IMR-90 (cell line): ENCODE measurements at regions not wholly inside any gene's neighbourhood (a gene's known extent, or its start where the extent isn't known, plus 50 kb on each side); places are given as distances from the start of the nearest gene placed in this dataset.

ENCODE experiments used
- ATAC-seq: fragments of 200-7000 bp; cut with Tn5 transposase; 2 replicates; pipeline ENCODE4 v1.9.1; 2020; ENCODE audit warnings: low read depth, mild to moderate bottlenecking, moderate library complexity
- BruUV-seq: library from RNA; stranded (reverse); fragments of 400-500 nt; replicated peaks from 2 replicates; lab custom pipeline; 2021; lab: Mats Ljungman, UMichigan
- CTCF ChIA-PET: fragments of 300-600 bp; formaldehyde crosslinking; extraction: SDS; loops from one replicate; lab custom pipeline; 2021; ENCODE audit warnings: antibody characterized with exemption; lab: Yijun Ruan, JAX
- POLR2A ChIA-PET: fragments of 300-600 bp; sonication (Branson Sonifier 250); formaldehyde crosslinking; loops from one replicate; lab custom pipeline; 2022; ENCODE audit warnings: antibody characterized with exemption; ENCODE audit not compliant: unreplicated experiment; lab: Charles Lee
- DNase-seq: peaks from one replicate; pipeline ENCODE4 v3.0.0; 2013
- H2AFZ ChIP-seq: replicated peaks from 2 replicates; pipeline ENCODE3; 2013; ENCODE audit warnings: low read length, mild to moderate bottlenecking; ENCODE audit not compliant: poor library complexity
- H2AK5ac ChIP-seq: 2 replicates; pipeline ENCODE4 v1.6.1; 2013; ENCODE audit warnings: low read depth, low read length, inconsistent platforms
- H2AK9ac ChIP-seq: replicated peaks from 2 replicates; pipeline ENCODE3; 2013; ENCODE audit warnings: mild to moderate bottlenecking, low read depth, low read length, moderate library complexity; ENCODE audit not compliant: poor library complexity
- H2BK120ac ChIP-seq: 2 replicates; pipeline ENCODE4 v1.6.1; 2013; ENCODE audit warnings: low read depth, low read length, inconsistent platforms
- H2BK15ac ChIP-seq: 3 replicates; pipeline ENCODE4 v1.6.1; 2013; ENCODE audit warnings: low read depth, low read length, inconsistent platforms
- H2BK20ac ChIP-seq: 2 replicates; pipeline ENCODE4 v1.6.1; 2013; ENCODE audit warnings: low read depth, mild to moderate bottlenecking, inconsistent platforms, low read length, moderate library complexity
- H2BK5ac ChIP-seq: 2 replicates; pipeline ENCODE4 v1.6.1; 2013; ENCODE audit warnings: mild to moderate bottlenecking, low read depth, low read length, inconsistent platforms; ENCODE audit not compliant: poor library complexity, severe bottlenecking
- H3K14ac ChIP-seq: replicated peaks from 2 replicates; pipeline ENCODE4 v1.6.1; 2013; ENCODE audit warnings: low read depth, low read length, inconsistent platforms
- H3K18ac ChIP-seq: 2 replicates; pipeline ENCODE4 v1.6.1; 2013; ENCODE audit warnings: low read depth, low read length, control low read depth
- H3K23ac ChIP-seq: 2 replicates; pipeline ENCODE4 v1.6.1; 2013; ENCODE audit warnings: low read depth, low read length, inconsistent platforms
- H3K27ac ChIP-seq: 2 replicates; pipeline ENCODE4 v1.5.1; 2013; ENCODE audit warnings: mild to moderate bottlenecking, control low read depth, low read length; ENCODE audit not compliant: insufficient read depth
- H3K27me3 ChIP-seq: 2 replicates; pipeline ENCODE4 v1.6.1; 2013; ENCODE audit warnings: low read length; ENCODE audit not compliant: control insufficient read depth, insufficient read depth
- H3K36me3 ChIP-seq: 2 replicates; pipeline ENCODE4 v1.6.1; 2013; ENCODE audit warnings: low read length, mixed read lengths; ENCODE audit not compliant: control insufficient read depth, insufficient read depth
- H3K4ac ChIP-seq: 2 replicates; pipeline ENCODE4 v1.6.1; 2013; ENCODE audit warnings: low read depth, low read length, inconsistent platforms
- H3K4me1 ChIP-seq: 2 replicates; pipeline ENCODE4 v1.6.1; 2013; ENCODE audit warnings: low read length, mixed read lengths; ENCODE audit not compliant: control insufficient read depth, insufficient read depth
- H3K4me2 ChIP-seq: 2 replicates; pipeline ENCODE4 v1.6.1; 2013; ENCODE audit warnings: low read depth, mild to moderate bottlenecking, control low read depth, low read length, moderate library complexity
- H3K4me3 ChIP-seq: 2 replicates; pipeline ENCODE4 v1.5.1; 2013; ENCODE audit warnings: low read depth, mild to moderate bottlenecking, control low read depth, low read length, moderate library complexity; ENCODE audit not compliant: insufficient read depth
- H3K56ac ChIP-seq: 2 replicates; pipeline ENCODE4 v1.6.1; 2013; ENCODE audit warnings: low read length, inconsistent platforms; ENCODE audit not compliant: insufficient read depth; ENCODE audit errors: extremely low read depth
- H3K79me1 ChIP-seq, 2 experiments: 2 replicates each; pipeline ENCODE4 v1.6.1; 2013; ENCODE audit warnings: low read length in 2 of 2, inconsistent platforms in 1 of 2, low read depth in 1 of 2
- H3K9ac ChIP-seq: 2 replicates; pipeline ENCODE4 v1.6.1; 2013; ENCODE audit warnings: low read depth, low read length, control low read depth
- H3K9me1 ChIP-seq: 2 replicates; pipeline ENCODE4 v1.6.1; 2013; ENCODE audit warnings: low read length, inconsistent platforms; ENCODE audit not compliant: insufficient read depth
- H3K9me3 ChIP-seq: 2 replicates; pipeline ENCODE4 v1.6.1; 2013; ENCODE audit warnings: low read length; ENCODE audit not compliant: control insufficient read depth, insufficient read depth
- H4K20me1 ChIP-seq: 2 replicates; pipeline ENCODE4 v1.6.1; 2013; ENCODE audit warnings: low read length, inconsistent platforms; ENCODE audit not compliant: insufficient read depth
- H4K5ac ChIP-seq: 2 replicates; pipeline ENCODE4 v1.6.1; 2013; ENCODE audit warnings: mild to moderate bottlenecking, low read depth, low read length, control low read depth
- H4K8ac ChIP-seq, 2 experiments: 2 replicates each; pipeline ENCODE4 v1.6.1; 2013; ENCODE audit warnings: low read depth in 2 of 2, low read length in 2 of 2, control low read depth in 1 of 2, inconsistent platforms in 1 of 2
- H4K91ac ChIP-seq: 2 replicates; pipeline ENCODE4 v1.6.1; 2013; ENCODE audit warnings: low read depth, low read length, inconsistent platforms; ENCODE audit not compliant: insufficient read depth
- BHLHE40 ChIP-seq: fragments of 150-350 bp; IDR thresholded peaks from 2 replicates; pipeline ENCODE4 v1.6.1; 2016; ENCODE audit warnings: mild to moderate bottlenecking, low read depth, low read length
- CEBPB ChIP-seq: IDR thresholded peaks from 2 replicates; pipeline ENCODE4 v1.6.1; 2012; ENCODE audit warnings: low read depth, low read length, improper control_type of control experiment
- CHD1 ChIP-seq: IDR thresholded peaks from 2 replicates; pipeline ENCODE4 v1.6.1; 2012; ENCODE audit warnings: low read depth, low read length, improper control_type of control experiment
- FOS ChIP-seq: fragments of 150-350 bp; IDR thresholded peaks from 2 replicates; pipeline ENCODE4 v1.6.1; 2016; ENCODE audit warnings: low read depth, low read length
- MAFK ChIP-seq: IDR thresholded peaks from 2 replicates; pipeline ENCODE4 v1.6.1; 2012; ENCODE audit warnings: low read depth, low read length, improper control_type of control experiment
- MAZ ChIP-seq: IDR thresholded peaks from 2 replicates; pipeline ENCODE4 v1.6.1; 2012; ENCODE audit warnings: low read depth, mild to moderate bottlenecking, low read length, improper control_type of control experiment, moderate library complexity, borderline replicate concordance
- MXI1 ChIP-seq: IDR thresholded peaks from 2 replicates; pipeline ENCODE4 v1.6.1; 2012; ENCODE audit warnings: low read depth, mild to moderate bottlenecking, low read length, moderate library complexity, borderline replicate concordance
- POLR2A ChIP-seq: IDR thresholded peaks from 2 replicates; pipeline ENCODE4 v1.6.1; 2012; ENCODE audit warnings: mild to moderate bottlenecking, low read depth, low read length
- RAD21 ChIP-seq: IDR thresholded peaks from 2 replicates; pipeline ENCODE4 v1.6.1; 2012; ENCODE audit warnings: low read length, improper control_type of control experiment
- RCOR1 ChIP-seq: IDR thresholded peaks from 2 replicates; pipeline ENCODE4 v1.6.1; 2012; ENCODE audit warnings: mild to moderate bottlenecking, low read length, improper control_type of control experiment; ENCODE audit not compliant: insufficient replicate concordance
- SMC3 ChIP-seq: fragments of 150-350 bp; IDR thresholded peaks from 2 replicates; pipeline ENCODE4 v1.6.1; 2016; ENCODE audit warnings: low read depth, mild to moderate bottlenecking, antibody characterized with exemption, low read length, moderate library complexity
- WGBS, 2 experiments: methylation state at CpG; one replicate each; pipeline versions ENCODE4 v1.1.5 to v1.1.7; 2013; ENCODE audit warnings: missing lambda C conversion rate in 2 of 2; ENCODE audit not compliant: insufficient read length in 1 of 2; ENCODE audit errors: extremely low coverage in 2 of 2; 5-methylcytosine and 5-hydroxymethylcytosine counted together
- dilution Hi-C: fragments of 300-500 bp; cut with HindIII; formaldehyde crosslinking; loops from one replicate; pipeline ENCODE4 v1.14.3; 2018; ENCODE audit warnings: low sequenced_read_pairs; ENCODE audit not compliant: unreplicated experiment
- in situ Hi-C: fragments of 300-500 bp; cut with MboI; formaldehyde crosslinking; loops from 3 replicates; pipeline ENCODE4 v1.14.3; 2019; ENCODE audit warnings: low sequenced_read_pairs, inconsistent platforms, mixed read lengths
- intact Hi-C: fragments of 100-400 bp; cut with micrococcal nuclease; formaldehyde crosslinking; loops from 2 replicates; pipeline ENCODE4 v1.10.0; 2022
- TF ChIP-seq, protein P1 (sequence below): fragments of 150-350 bp; IDR thresholded peaks from 2 replicates; pipeline ENCODE4 v1.6.1; 2016; ENCODE audit warnings: low read depth, mild to moderate bottlenecking, low read length, moderate library complexity, borderline replicate concordance

DNA sequence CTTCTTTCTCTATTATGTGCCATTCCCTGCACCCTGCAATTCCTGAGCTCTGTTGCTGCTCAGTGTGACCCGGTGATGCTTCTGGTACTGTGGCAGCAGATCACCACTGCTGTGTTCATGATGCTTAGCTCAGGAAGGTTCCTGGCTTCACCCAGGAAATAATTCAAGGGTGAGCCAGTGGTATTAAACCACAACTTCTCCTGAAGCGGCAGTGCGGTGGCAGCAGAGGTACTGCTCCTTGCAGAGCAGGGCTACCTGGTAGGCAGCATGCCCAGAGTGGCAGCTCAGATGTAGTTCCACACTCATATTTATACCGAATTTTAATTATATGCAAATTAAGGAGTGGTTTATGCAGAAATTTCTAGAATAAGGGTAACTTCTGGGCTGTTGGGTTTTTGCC lies 213.8 kb upstream of the ZNF608 start:
- H4K5ac ChIP-seq, result no peak overlapping the region
- no TSS peak for BruUV-seq
- no peak overlapping the region for H2BK15ac ChIP-seq
- H2AK9ac ChIP-seq, result no peak overlapping the region
- DNase-seq, result no peak
- H3K14ac ChIP-seq, result no peak overlapping the region
- no peak overlapping the region for H3K18ac ChIP-seq
- no peak overlapping the region for H3K27ac ChIP-seq
- no peak overlapping the region for H2BK120ac ChIP-seq
- H3K9ac ChIP-seq, result no peak overlapping the region
- no peaks in the 10 kb centered on the region for H3K27me3 ChIP-seq
- in situ Hi-C loops, result no loop called here
- H2BK20ac ChIP-seq, result no peak overlapping the region
- no peaks in the 10 kb centered on the region for H3K36me3 ChIP-seq
- H4K8ac ChIP-seq, result no peak overlapping the region
- H3K9me3 ChIP-seq, result no peaks in the 10 kb centered on the region
- H3K56ac ChIP-seq, result no peak overlapping the region
- ChIA-PET POLR2A (no interaction called here), CTCF (no interaction called here)
- no peaks in the 10 kb centered on the region for H3K79me1 ChIP-seq
- no peak overlapping the region for H2BK5ac ChIP-seq
- no peak overlapping the region for H2AFZ ChIP-seq
- H2AK5ac ChIP-seq, result no peak overlapping the region; the same call in 1 of the 2 replicates
- no peaks in the 10 kb centered on the region for H4K20me1 ChIP-seq
- no peak overlapping the region for H3K4me2 ChIP-seq
- WGBS, 2 experiments, result no CpG with 5 or more reads among the region's 4 CpGs
- H3K23ac ChIP-seq, result no peak overlapping the region
- no peak overlapping the region for H3K4me3 ChIP-seq
- H3K9me1 ChIP-seq, result peaks cover 3% of the 10 kb centered on the region; the same call in 1 of the 2 replicates
- dilution Hi-C loops, result no loop called here
- H3K4ac ChIP-seq, result no peak overlapping the region
- TF ChIP-seq FOS (no peak), RCOR1 (no peak), POLR2A (no peak), CHD1 (no peak), SMC3 (no peak), MAFK (no peak), MAZ (no peak), BHLHE40 (no peak), MXI1 (no peak), CEBPB (no peak), RAD21 (no peak)
- TF ChIP-seq, protein P1, sequence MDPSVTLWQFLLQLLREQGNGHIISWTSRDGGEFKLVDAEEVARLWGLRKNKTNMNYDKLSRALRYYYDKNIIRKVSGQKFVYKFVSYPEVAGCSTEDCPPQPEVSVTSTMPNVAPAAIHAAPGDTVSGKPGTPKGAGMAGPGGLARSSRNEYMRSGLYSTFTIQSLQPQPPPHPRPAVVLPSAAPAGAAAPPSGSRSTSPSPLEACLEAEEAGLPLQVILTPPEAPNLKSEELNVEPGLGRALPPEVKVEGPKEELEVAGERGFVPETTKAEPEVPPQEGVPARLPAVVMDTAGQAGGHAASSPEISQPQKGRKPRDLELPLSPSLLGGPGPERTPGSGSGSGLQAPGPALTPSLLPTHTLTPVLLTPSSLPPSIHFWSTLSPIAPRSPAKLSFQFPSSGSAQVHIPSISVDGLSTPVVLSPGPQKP, result no peak
- intact Hi-C loops, result no loop called here
- no peak for ATAC-seq
- peaks cover 8% of the 10 kb centered on the region for H3K4me1 ChIP-seq
- H4K91ac ChIP-seq, result no peak overlapping the region
